ENCODE measurements at regions not wholly inside any gene's neighbourhood (a gene's known extent, or its start where the extent isn't known, plus 50 kb on each side); places are given as distances from the start of the nearest gene placed in this dataset.
A peak's percentile ranks its signal among the peaks of the same experiment; 100 is the strongest.
"Not testable (repeated sequence)": the region's sequence is repeated elsewhere in the genome, so short reads cannot be mapped to it uniquely, and the experiment has no call there.

- DNase-seq: no peak
These were observed 174.4 kb downstream of the RPIA start for GRCh38 chr2:88865801-88866371.

GRCh38 chr2:88866756-88867155 lies 175.3 kb downstream of the RPIA start:
- DNase-seq: peak in 1 of 2 donors; percentile 28

GRCh38 chr2:88868861-88869260 lies 177.4 kb downstream of the RPIA start:
- DNase-seq: no peak

GRCh38 chr2:88870267-88870839 lies 178.9 kb downstream of the RPIA start:
- no peak for DNase-seq

- no peak for DNase-seq
These were observed 179.9 kb downstream of the RPIA start for GRCh38 chr2:88871336-88871735.

- DNase-seq: no peak
These were observed 182.1 kb downstream of the RPIA start for GRCh38 chr2:88873620-88874019.

GRCh38 chr2:88874063-88874657 lies 182.7 kb downstream of the RPIA start:
- peak; percentile 47 to 63 for DNase-seq

GRCh38 chr2:88875736-88876135 lies 184.3 kb downstream of the RPIA start:
- DNase-seq: no peak

GRCh38 chr2:88880441-88880953 lies 189.0 kb downstream of the RPIA start:
- DNase-seq: peak; percentile 35 to 47

GRCh38 chr2:88885275-88885674 lies 193.8 kb downstream of the RPIA start:
- DNase-seq: no peak

GRCh38 chr2:88885679-88886416 lies 194.4 kb downstream of the RPIA start:
- no peak for DNase-seq

- DNase-seq: not testable (repeated sequence)
These were observed 196.0 kb downstream of the RPIA start for GRCh38 chr2:88887466-88887865.

GRCh38 chr2:88892207-88892606 lies 200.7 kb downstream of the RPIA start:
- DNase-seq: no peak

- DNase-seq: no peak
These were observed 201.3 kb downstream of the RPIA start for GRCh38 chr2:88892788-88893187.

- DNase-seq: no peak
These were observed 205.5 kb downstream of the RPIA start for GRCh38 chr2:88896971-88897370.

GRCh38 chr2:88897715-88898114 lies 206.2 kb downstream of the RPIA start:
- no peak for DNase-seq

- peak in 1 of 2 donors; percentile 9 for DNase-seq
These were observed 212.4 kb downstream of the RPIA start for GRCh38 chr2:88903749-88904353.

- DNase-seq: no peak
These were observed 221.8 kb downstream of the RPIA start for GRCh38 chr2:88913280-88913679.

GRCh38 chr2:88919087-88919738 lies 227.7 kb downstream of the RPIA start:
- DNase-seq: no peak

- not testable (repeated sequence) for DNase-seq
These were observed 228.9 kb downstream of the RPIA start for GRCh38 chr2:88920399-88920798.

- DNase-seq: no peak
These were observed 233.1 kb downstream of the RPIA start for GRCh38 chr2:88924533-88924932.

- no peak for DNase-seq
These were observed 234.4 kb downstream of the RPIA start for GRCh38 chr2:88925770-88926462.
